ENCODE measurements at regions not wholly inside any gene's neighbourhood (a gene's known extent, or its start where the extent isn't known, plus 50 kb on each side); places are given as distances from the start of the nearest gene placed in this dataset.

DNA sequence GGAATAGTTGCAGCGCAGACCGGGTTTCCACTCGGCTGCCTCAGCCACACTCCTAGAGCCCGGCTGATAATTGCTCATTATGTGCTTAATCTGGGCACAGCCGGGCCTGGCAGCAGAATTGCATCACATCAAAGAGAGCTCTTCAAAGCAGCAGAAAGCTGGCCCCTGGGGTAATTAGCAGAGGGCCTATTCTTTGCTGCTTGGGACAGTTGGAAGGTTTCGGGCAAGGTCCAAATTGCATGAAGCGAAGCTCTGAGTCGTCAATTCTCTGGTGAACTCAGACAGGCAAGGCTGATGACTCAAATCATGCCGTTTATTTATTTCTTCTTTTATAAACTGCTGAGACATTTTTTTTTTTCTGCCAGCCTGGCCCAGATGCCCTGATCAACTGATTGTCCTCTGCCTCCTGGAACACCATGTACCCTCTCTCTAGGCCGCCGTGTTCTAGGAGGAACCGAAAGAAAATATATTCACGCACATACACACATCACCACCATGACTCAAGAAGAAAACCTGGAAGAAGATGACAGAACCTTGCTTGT, 242.2 kb downstream of the RAB11FIP2 start:
- TF ChIP-seq, protein P1, sequence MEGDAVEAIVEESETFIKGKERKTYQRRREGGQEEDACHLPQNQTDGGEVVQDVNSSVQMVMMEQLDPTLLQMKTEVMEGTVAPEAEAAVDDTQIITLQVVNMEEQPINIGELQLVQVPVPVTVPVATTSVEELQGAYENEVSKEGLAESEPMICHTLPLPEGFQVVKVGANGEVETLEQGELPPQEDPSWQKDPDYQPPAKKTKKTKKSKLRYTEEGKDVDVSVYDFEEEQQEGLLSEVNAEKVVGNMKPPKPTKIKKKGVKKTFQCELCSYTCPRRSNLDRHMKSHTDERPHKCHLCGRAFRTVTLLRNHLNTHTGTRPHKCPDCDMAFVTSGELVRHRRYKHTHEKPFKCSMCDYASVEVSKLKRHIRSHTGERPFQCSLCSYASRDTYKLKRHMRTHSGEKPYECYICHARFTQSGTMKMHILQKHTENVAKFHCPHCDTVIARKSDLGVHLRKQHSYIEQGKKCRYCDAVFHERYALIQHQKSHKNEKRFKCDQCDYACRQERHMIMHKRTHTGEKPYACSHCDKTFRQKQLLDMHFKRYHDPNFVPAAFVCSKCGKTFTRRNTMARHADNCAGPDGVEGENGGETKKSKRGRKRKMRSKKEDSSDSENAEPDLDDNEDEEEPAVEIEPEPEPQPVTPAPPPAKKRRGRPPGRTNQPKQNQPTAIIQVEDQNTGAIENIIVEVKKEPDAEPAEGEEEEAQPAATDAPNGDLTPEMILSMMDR (IDR thresholded peaks at IDR 0.05), result no peak
- no peak for TF ChIP-seq POLR2A (IDR thresholded peaks at IDR 0.05)

Data from esophagus squamous epithelium (tissue), 4 donors.